Epithelial cell of proximal tubule (primary cell): ENCODE measurements at regions not wholly inside any gene's neighbourhood (a gene's known extent, or its start where the extent isn't known, plus 50 kb on each side); places are given as distances from the start of the nearest gene placed in this dataset.

Source experiments
- DNase-seq: peaks from one replicate; pipeline ENCODE4 v3.0.0-alpha.2; 2011; ENCODE audit warnings: low read depth
- H3K4me3 ChIP-seq: 2 replicates; pipeline ENCODE4 v1.5.1; 2011; ENCODE audit warnings: low read depth, mild to moderate bottlenecking, low read length
- CTCF ChIP-seq: conservative IDR thresholded peaks from 2 replicates; pipeline ENCODE4 v1.5.1; 2012; ENCODE audit warnings: low read depth, mild to moderate bottlenecking, low read length

GRCh38 chr4:55249476-55249875 is 96.6 kb upstream of the SRD5A3 start:
- H3K4me3 ChIP-seq: no peak overlapping the region
- no peak for DNase-seq
- no peak for TF ChIP-seq CTCF

- no peak for TF ChIP-seq CTCF
- no peak for DNase-seq
- no peak overlapping the region for H3K4me3 ChIP-seq
Measured at GRCh38 chr4:55251342-55251741, 94.7 kb upstream of the SRD5A3 start.

- DNase-seq: no peak
- no peak for TF ChIP-seq CTCF
- no peak overlapping the region for H3K4me3 ChIP-seq
Measured at GRCh38 chr4:55251896-55252295, 94.1 kb upstream of the SRD5A3 start.

GRCh38 chr4:55253948-55254593 is 92.0 kb upstream of the SRD5A3 start:
- DNase-seq: no peak
- no peak for TF ChIP-seq CTCF
- H3K4me3 ChIP-seq: no peak overlapping the region

- DNase-seq: no peak
- TF ChIP-seq CTCF: no peak
- no peak overlapping the region for H3K4me3 ChIP-seq
Measured at GRCh38 chr4:55255179-55255578, 90.9 kb upstream of the SRD5A3 start.

GRCh38 chr4:55256787-55257186 is 89.3 kb upstream of the SRD5A3 start:
- TF ChIP-seq CTCF: no peak
- DNase-seq: no peak
- no peak overlapping the region for H3K4me3 ChIP-seq

- DNase-seq: no peak
- no peak for TF ChIP-seq CTCF
- H3K4me3 ChIP-seq: no peak overlapping the region
Measured at GRCh38 chr4:55258152-55258865, 87.7 kb upstream of the SRD5A3 start.
